ENCODE measurements at regions not wholly inside any gene's neighbourhood (a gene's known extent, or its start where the extent isn't known, plus 50 kb on each side); places are given as distances from the start of the nearest gene placed in this dataset.
A peak's percentile ranks its signal among the peaks of the same experiment; 100 is the strongest.

DNA sequence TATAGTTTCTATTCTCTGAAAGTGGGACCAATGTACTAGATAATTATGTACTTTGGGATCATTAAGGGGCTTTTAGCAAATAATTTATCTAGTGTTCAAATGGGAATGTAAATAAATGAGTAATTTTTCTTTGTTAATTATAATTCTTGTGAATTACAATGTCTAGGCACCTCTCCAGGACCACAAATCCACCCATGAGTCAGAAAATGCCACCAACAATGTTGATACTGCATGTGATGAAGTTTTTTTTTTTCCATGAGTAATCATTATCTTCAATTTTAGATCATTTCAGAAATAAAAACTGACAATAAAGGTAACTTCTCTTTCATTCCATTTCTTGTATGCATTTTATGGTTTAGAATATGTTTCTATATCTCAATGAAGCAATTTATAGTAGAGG lies 470.3 kb downstream of the VRK1 start:
- peak; percentile 42 for DNase-seq (ENCODE audit: low spot score)

GRCh38 chr14:97268097-97268496 lies 470.9 kb downstream of the VRK1 start:
- no peak for DNase-seq (ENCODE audit: low spot score)

DNA sequence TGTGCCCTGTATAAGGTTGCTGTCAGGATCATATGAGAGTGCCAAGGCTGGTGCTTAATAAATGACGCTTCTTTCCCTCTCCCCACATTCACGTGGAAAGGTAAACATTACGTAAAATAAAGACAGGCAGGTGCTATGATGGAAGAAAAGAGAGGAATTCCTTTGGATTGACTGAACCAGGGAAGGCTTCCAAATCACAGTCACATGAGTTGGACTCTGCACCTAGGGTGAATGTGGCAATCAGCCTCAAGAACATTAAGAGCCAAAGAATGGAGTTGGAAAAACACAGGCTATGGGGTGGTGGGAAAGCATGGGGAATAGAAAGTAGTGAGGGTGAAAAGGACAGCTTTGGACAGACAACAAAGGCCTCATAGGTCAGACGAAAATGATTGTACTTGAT lies 473.1 kb downstream of the VRK1 start:
- DNase-seq (ENCODE audit: low spot score) = no peak

- DNase-seq (ENCODE audit: low spot score) = no peak
Measured at GRCh38 chr14:97271451-97271960, 474.3 kb downstream of the VRK1 start.

- no peak for DNase-seq (ENCODE audit: low spot score)
Measured at GRCh38 chr14:97273540-97273939, 476.4 kb downstream of the VRK1 start.

DNA sequence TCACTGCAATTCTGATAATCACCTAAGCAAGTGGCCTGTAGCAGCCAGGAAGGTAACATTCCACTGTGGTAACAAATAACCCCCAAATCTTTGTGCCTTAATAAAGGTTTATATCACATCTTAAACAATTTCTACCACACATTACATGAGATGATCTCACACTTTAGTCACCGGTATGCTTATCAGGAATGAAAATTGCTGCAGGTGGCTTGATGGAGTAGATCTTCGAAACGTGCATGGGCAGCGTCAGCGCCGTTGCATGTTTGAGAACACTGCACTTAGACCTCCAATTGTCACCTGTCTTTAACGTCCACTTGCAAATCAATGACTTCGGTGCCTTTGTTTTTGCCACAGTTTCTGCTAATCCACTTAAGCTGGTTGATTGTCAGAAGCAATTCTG lies 477.4 kb downstream of the VRK1 start:
- DNase-seq (ENCODE audit: low spot score) = no peak

- DNase-seq (ENCODE audit: low spot score) = no peak
Measured at GRCh38 chr14:97275276-97275675, 478.1 kb downstream of the VRK1 start.

DNA sequence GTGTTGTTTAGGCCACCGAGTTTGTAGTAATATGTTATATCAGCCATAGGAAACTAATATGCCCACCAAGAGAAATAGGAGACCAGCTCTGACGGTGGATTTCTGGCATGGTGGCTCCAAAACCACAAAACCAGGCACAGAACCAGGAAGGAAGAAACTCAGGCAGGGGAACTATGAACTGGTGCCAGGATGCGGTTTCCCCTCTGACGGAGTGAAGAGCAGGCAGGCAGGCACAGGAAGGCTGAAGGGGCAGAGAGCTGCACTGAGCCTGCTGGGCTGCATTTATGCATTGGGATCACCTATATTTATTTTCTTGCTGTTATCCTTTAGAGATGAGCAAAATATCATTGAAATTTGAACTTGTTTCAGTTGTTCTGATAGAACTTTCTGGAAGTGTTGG lies 479.4 kb downstream of the VRK1 start:
- DNase-seq (ENCODE audit: low spot score) = no peak

GRCh38 chr14:97277711-97278110 lies 480.5 kb downstream of the VRK1 start:
- DNase-seq (ENCODE audit: low spot score) = no peak

- DNase-seq (ENCODE audit: low spot score) = peak; percentile 22
Measured at GRCh38 chr14:97280526-97280925, 483.3 kb downstream of the VRK1 start.

DNA sequence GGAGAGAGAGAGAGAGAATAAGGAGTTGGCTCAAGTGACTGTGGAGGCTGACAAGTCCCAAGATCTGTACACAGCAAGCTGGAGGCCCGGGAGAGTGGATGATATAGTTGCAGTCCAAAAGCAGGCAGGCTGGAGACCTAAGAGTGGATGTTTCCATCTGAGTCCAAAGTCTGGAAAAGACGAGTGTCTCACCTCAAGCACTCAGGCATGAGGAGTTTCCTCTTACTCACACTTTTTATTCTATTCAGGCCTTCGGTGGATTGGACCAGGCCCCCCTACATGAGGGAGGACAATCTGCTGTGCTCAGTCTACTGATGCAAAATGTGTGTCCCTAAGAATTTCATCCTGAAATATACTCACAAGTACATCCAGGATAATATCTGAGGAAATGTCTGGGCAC lies 484.6 kb downstream of the VRK1 start:
- DNase-seq (ENCODE audit: low spot score) = no peak

GRCh38 chr14:97282210-97283004 lies 485.2 kb downstream of the VRK1 start:
- DNase-seq (ENCODE audit: low spot score) = no peak

DNA sequence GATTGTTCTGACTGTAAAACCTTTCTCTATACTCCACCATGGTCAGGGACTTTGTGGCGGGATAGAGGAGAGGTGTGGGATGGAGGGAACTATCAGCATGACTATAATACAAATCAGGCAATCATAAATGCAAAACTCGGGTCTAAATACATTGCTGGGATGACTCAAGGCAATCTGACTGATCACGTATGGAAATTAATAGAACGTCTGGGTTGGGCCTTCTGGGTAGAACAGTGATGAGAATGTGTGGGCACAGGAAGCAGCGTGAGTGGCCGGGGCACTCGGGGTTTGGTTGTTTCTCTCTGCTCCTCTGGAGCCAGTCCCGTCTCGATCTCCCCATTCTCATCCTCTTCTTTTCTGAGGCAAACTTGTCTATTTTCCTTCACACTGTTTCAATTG lies 485.8 kb downstream of the VRK1 start:
- DNase-seq (ENCODE audit: low spot score) = no peak

GRCh38 chr14:97283426-97283825 lies 486.2 kb downstream of the VRK1 start:
- no peak for DNase-seq (ENCODE audit: low spot score)

GRCh38 chr14:97283841-97284240 lies 486.7 kb downstream of the VRK1 start:
- DNase-seq (ENCODE audit: low spot score) = no peak

GRCh38 chr14:97287956-97288355 lies 490.8 kb downstream of the VRK1 start:
- no peak for DNase-seq (ENCODE audit: low spot score)

DNA sequence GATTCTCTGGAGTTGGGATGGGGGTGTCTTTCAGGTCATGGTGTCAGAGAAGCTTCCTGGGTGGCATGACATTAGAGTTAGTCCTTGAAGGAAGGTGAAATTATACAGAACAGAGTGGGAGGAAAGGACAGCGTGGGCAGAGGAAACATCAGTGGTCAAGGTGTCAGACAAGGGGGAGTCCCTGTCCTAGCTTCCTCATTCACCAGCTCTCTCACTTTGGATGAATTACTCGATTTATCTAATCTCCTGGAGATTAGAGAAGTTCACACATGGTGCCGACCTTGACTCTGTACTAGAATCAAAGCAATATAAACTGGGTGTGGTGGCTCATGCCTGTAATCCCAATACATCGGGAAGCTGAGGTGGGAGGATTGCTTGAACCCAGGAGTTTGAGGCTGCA lies 492.9 kb downstream of the VRK1 start:
- no peak for DNase-seq (ENCODE audit: low spot score)

- no peak for DNase-seq (ENCODE audit: low spot score)
Measured at GRCh38 chr14:97290977-97291376, 493.8 kb downstream of the VRK1 start.

GRCh38 chr14:97293659-97294058 lies 496.5 kb downstream of the VRK1 start:
- peak; percentile 8 for DNase-seq (ENCODE audit: low spot score)

DNA sequence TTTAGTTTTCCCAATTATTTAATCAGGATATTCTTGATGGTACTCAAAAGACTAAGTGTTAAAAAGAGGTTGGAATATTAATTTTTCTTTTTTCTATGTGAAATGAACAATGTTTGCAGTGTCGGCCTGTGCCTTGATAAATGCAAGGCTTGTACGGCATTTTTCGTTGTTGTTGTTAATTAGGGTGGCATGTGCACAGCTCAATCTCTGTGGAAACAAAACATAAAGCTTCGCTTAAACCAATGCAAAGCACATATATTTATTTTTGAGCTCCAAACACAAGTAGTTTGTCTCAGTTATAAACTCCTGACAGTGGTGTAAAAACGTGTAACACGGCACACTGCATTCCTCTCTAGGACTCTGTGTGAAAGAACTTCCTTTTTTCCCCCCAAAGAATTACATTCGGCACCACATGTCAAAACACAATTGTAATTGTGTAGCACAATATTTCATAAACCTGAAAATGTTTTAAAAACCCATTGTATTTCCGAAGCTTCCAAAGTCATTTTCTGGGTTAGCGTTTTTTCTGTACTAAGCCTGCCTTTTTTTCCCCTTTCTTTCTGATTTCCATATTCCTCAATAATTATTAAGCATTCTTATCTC lies 498.0 kb downstream of the VRK1 start:
- no peak for DNase-seq (ENCODE audit: low spot score)

GRCh38 chr14:97296176-97296575 lies 499.0 kb downstream of the VRK1 start:
- DNase-seq (ENCODE audit: low spot score) = no peak

GRCh38 chr14:97297100-97297499 lies 499.9 kb downstream of the VRK1 start:
- DNase-seq (ENCODE audit: low spot score) = no peak

- DNase-seq (ENCODE audit: low spot score) = no peak
Measured at GRCh38 chr14:97298331-97298730, 501.1 kb downstream of the VRK1 start.

- no peak for DNase-seq (ENCODE audit: low spot score)
Measured at GRCh38 chr14:97298736-97299135, 501.6 kb downstream of the VRK1 start.

Measured in AG08395 (cell line).